ENCODE measurements at regions not wholly inside any gene's neighbourhood (a gene's known extent, or its start where the extent isn't known, plus 50 kb on each side); places are given as distances from the start of the nearest gene placed in this dataset.

DNA sequence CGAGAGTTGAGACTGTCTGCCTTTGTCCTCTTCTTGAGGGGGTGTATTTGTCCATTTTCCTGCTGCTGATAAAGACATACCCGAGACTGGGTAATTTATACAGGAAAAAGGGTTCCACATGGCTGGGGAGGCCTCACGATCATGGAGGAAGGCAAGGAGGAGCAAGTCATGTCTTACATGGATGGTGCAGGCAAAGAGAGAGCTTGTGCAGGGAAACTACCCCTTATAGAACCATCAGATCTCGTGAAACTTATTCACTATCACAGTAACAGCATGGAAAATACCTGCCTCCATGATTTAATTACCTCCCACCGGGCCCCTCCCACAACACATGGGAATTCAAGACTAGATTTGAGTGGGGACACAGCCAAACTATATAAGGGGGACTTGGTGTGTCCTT is 338.2 kb upstream of the TNRC6C start:
- no peak overlapping the region for H3K14ac ChIP-seq (ENCODE audit: insufficient read length)
- no peaks in the 10 kb centered on the region for H4K20me1 ChIP-seq (replicated peaks in 1 of 2; ENCODE audit: control insufficient read depth in 1 of 2, insufficient read depth in 2 of 2, low read length in 2 of 2)
- no peak overlapping the region for H4K5ac ChIP-seq (ENCODE audit: insufficient read length, low read depth, low read length)
- no peak for FAIRE-seq
- no peak overlapping the region for H2BK120ac ChIP-seq (replicated peaks; ENCODE audit: low read depth, low read length)
- no peak for DNase-seq (ENCODE audit: low read depth in 1 of 2, low spot score in 2 of 2)
- H3K4me1 ChIP-seq (replicated peaks in 1 of 4; ENCODE audit: control insufficient read depth in 3 of 4, insufficient read depth in 4 of 4, low read length in 3 of 4): peaks cover 2 to 6% (median 3%) of the 10 kb centered on the region in 4 experiments; a peak in 5 of 7 replicates
- no peak overlapping the region for H4K91ac ChIP-seq (replicated peaks; ENCODE audit: insufficient read length, low read length)
- no peak overlapping the region for H2BK12ac ChIP-seq (ENCODE audit: low read depth, low read length)
- POLR2A ChIA-PET (ENCODE audit: partially characterized antibody): no interaction called here
- H3K4ac ChIP-seq (replicated peaks; ENCODE audit: insufficient read length, low read depth, low read length): no peak overlapping the region
- no peaks in the 10 kb centered on the region for H3K36me3 ChIP-seq (ENCODE audit: control insufficient read depth in 2 of 4, insufficient read depth in 4 of 4, low read length in 3 of 4)
- H3K56ac ChIP-seq (replicated peaks; ENCODE audit: insufficient read length, low read depth, low read length): no peak overlapping the region
- H3K4me3 ChIP-seq (ENCODE audit: extremely low read depth in 1 of 4, insufficient read depth in 2 of 4, low read depth in 3 of 4, low read length in 4 of 4): no peak overlapping the region
- H3K79me2 ChIP-seq (ENCODE audit: control insufficient read depth in 1 of 2, insufficient read depth in 2 of 2, low read length in 2 of 2): no peaks in the 10 kb centered on the region
- TF ChIP-seq SP2 (IDR thresholded peaks at IDR 0.05; ENCODE audit: low read length): no peak
- TF ChIP-seq ASH2L (IDR thresholded peaks at IDR 0.05; ENCODE audit: low read length): no peak
- no peak for TF ChIP-seq YY1 (IDR thresholded peaks at IDR 0.05; ENCODE audit: low read depth, low read length)
- no peak for TF ChIP-seq USF2 (IDR thresholded peaks at IDR 0.05; ENCODE audit: low read length)
- TF ChIP-seq POU5F1 (IDR thresholded peaks at IDR 0.05; ENCODE audit: low read depth, low read length): no peak
- TF ChIP-seq SAP30 (IDR thresholded peaks at IDR 0.05; ENCODE audit: insufficient read depth, insufficient replicate concordance, low read length): no peak
- TF ChIP-seq NANOG (IDR thresholded peaks at IDR 0.05; ENCODE audit: insufficient read depth, low read depth, low read length, poor library complexity, severe bottlenecking): no peak
- TF ChIP-seq SRF (IDR thresholded peaks at IDR 0.05; ENCODE audit: low read depth, low read length): no peak
- no peak for TF ChIP-seq TCF12 (IDR thresholded peaks at IDR 0.05; ENCODE audit: low read depth, low read length)
- H3K79me1 ChIP-seq (ENCODE audit: low read depth, low read length): no peaks in the 10 kb centered on the region
- peaks cover 0 to 2% of the 10 kb centered on the region in 2 experiments; a peak in 2 of 4 replicates for H3K9me3 ChIP-seq (ENCODE audit: insufficient read depth in 2 of 2, low read depth in 1 of 2, low read length in 1 of 2)
- CTCF ChIA-PET (ENCODE audit: partially characterized antibody): interaction anchor here (0.9 to 1.4 kb wide), 2 partner anchors 13 to 14 kb away, joined by 3 read pairs; no protein-coding TSS in a partner anchor
- H2BK15ac ChIP-seq (ENCODE audit: low read length): no peak overlapping the region
- H3K9ac ChIP-seq (replicated peaks in 1 of 4; ENCODE audit: extremely low read depth in 1 of 4, low read depth in 3 of 4, low read length in 3 of 4): no peak overlapping the region
- H3K18ac ChIP-seq (ENCODE audit: extremely low read depth, low read length): no peak overlapping the region
- no peaks in the 10 kb centered on the region for H3K23me2 ChIP-seq (ENCODE audit: low read depth, low read length)
- no peak overlapping the region for H2AFZ ChIP-seq (ENCODE audit: low read length)
- no peak overlapping the region for H2BK20ac ChIP-seq (ENCODE audit: low read length)
- H3K27ac ChIP-seq (ENCODE audit: low read depth, low read length): no peak overlapping the region
- H2BK5ac ChIP-seq (ENCODE audit: low read depth, low read length): no peak overlapping the region
- no peaks in the 10 kb centered on the region for H3K27me3 ChIP-seq (replicated peaks in 1 of 4; ENCODE audit: control insufficient read depth in 3 of 4, extremely low read depth in 1 of 4, insufficient read depth in 3 of 4, low read length in 3 of 4)
- H2AK5ac ChIP-seq (ENCODE audit: low read depth, low read length): no peak overlapping the region
- no peak overlapping the region for H4K8ac ChIP-seq (ENCODE audit: extremely low read depth, insufficient read depth, low read length)
- WGBS, 2 experiments (ENCODE audit: extremely low coverage in 1 of 2, insufficient coverage in 1 of 2, insufficient read length in 1 of 2, insufficient replicate concordance in 2 of 2, low coverage in 1 of 2, low lambda C conversion rate in 2 of 2, missing lambda C conversion rate in 1 of 2): 75% methylated on average over 5 of the region's 5 CpGs; no CpG with 5 or more reads in 1 of the 2 experiments
- no peak overlapping the region for H3K4me2 ChIP-seq (ENCODE audit: insufficient read depth in 1 of 2, low read depth in 2 of 2, low read length in 2 of 2)
- H3K23ac ChIP-seq (ENCODE audit: insufficient read length): no peak overlapping the region
